NCI-H128 (cell line): ENCODE measurements at regions not wholly inside any gene's neighbourhood (a gene's known extent, or its start where the extent isn't known, plus 50 kb on each side); places are given as distances from the start of the nearest gene placed in this dataset.
"Not testable (repeated sequence)": the region's sequence is repeated elsewhere in the genome, so short reads cannot be mapped to it uniquely, and the experiment has no call there.

Experiments used
- DNase-seq: peaks from one replicate; lab custom pipeline; 2025; ENCODE audit not compliant: unreplicated experiment; lab: John Stamatoyannopoulos, UW

DNA sequence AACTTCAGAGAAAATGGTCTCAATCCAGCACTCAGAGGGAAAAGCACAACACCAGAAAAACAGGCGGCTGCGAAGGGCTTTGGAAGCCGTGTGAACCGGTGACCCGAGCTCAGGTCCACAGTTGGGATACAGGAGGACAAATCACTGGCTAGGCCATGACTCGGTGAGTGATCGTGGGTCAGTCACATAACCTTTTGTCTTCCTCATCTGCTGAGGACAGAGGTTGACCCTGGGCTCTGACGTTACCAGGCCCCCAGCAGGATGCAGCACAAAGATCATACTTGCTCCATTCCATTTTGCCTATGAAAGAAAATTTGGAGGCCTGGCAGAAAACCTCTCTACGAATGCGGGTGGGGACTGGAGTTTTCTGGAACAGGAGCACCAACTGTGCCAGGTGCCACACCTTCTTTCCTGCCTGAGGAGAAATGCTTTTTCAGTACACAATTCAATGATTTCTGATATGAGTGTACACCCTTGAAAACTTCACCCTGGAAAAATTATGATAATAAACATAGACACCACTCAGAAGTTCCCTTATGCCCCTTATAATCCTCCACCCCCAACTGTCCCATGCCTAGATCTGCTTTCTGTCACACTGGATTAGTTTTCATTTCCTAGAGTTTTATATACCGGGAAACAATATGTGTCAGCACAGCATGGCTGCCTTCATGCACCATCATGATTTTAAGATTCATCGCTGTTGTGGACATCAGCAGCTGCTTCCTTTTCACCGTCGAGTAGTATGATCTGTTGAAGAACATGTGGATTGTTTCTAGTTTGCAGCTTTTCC lies 85.3 kb upstream of the RALGAPA2 start:
- no peak for DNase-seq

GRCh38 chr20:20796766-20797440 lies 84.5 kb upstream of the RALGAPA2 start:
- DNase-seq = no peak

- DNase-seq = no peak
Measured at GRCh38 chr20:20795721-20796120, 83.3 kb upstream of the RALGAPA2 start.

GRCh38 chr20:20795119-20795518 lies 82.7 kb upstream of the RALGAPA2 start:
- DNase-seq = no peak

- no peak for DNase-seq
Measured at GRCh38 chr20:20793591-20793990, 81.1 kb upstream of the RALGAPA2 start.

DNA sequence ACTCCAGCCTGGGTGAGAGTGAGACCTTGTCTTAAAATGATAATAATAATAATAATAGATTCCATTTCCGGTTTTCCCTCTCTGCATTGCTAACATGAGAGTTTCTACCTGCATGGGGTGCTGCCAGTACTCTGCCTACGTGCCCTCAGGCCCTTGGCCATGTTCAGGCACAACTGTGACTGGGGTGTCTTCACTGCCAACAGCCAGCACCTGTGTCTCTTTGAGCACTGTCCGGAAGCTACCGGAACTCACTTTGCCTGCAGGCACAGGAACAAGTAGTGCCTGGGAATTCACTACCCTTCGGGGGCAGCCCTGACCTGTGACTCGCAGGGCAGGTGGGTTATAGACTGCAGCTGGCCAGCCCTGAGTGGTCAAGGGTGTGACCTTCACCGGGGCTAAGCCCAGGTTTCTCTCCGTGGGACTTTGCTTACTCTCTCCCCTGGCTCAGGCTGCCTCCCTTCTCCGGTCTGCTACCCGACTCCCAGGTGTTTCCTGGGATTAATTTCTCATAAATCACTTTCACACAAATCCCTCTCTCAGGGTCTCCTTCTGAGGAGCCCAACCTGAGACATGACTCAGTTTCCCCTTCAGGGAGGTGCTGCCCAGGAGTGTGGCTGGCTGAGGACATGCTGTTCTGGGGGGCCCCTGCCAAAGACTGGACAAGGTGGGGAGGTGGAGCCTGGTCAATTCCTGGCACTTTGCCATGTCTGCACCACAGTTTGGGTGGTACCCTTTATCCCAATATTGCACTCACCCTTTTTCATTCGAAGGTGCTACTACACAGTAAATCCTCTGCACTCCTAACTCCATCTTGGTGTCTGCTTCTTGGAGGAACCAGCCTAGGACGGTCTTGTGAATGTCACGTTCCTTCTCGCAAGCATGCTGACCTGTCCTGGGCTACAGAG lies 79.5 kb upstream of the RALGAPA2 start:
- DNase-seq = no peak

GRCh38 chr20:20788308-20788707 lies 75.9 kb upstream of the RALGAPA2 start:
- no peak for DNase-seq

DNA sequence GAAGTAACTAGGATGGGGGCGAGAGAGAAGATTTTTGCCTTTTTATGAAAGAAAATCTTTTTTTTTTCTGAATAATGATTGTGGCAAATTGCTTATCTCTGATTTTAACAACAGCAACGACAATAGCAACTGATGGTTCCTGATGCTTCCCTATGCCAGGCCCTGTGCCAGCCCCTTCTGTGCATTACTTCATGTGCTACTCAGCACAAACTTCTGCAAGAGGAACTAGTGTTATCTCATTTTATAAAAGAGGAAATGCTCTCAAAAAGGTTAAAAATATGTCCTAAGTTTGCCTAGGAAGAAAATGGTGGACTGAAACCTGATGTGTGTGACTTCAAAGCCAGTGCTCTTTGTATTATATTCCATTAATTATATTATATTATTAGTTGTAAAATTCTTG lies 74.0 kb upstream of the RALGAPA2 start:
- no peak for DNase-seq

- DNase-seq = no peak
Measured at GRCh38 chr20:20785226-20785625, 72.8 kb upstream of the RALGAPA2 start.

GRCh38 chr20:20784450-20784849 lies 72.0 kb upstream of the RALGAPA2 start:
- not testable (repeated sequence) for DNase-seq

DNA sequence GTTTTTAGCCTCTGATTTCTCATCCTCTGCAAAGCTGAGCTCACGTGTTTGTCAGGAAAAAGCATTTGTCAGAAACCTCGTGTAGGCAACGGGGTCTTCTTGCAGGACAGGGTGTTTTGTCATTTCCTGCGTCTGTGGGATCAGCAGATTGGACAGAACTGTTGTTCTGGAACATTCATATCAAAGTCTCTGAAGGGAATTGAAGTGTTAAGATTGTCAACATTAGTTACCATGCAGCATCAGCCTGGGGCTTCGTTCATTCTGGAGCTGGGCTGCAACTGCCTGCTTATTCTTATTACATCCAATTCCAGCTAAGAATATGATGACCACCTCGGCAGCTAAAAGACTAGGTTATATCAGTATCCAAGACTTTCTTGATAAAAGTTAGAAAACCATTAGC lies 71.0 kb upstream of the RALGAPA2 start:
- no peak for DNase-seq

DNA sequence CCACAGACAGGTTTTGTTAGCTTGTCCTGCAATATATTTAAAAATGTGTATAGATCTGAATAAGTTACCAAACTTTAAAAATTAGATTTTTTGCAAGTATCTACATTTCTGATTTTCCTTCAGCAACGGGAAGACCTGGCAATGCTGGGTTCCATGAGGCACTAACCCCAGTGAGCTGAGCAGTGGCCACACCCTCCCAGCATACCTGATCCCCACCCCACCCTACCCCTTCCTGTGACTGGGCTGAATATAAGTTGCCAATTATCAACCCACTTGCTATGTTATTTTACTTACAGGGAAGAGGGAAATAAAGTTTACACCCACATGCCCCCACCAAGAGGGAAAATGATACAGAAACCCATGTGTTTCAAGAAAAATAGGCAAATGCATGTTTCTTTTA lies 70.3 kb upstream of the RALGAPA2 start:
- no peak for DNase-seq

DNA sequence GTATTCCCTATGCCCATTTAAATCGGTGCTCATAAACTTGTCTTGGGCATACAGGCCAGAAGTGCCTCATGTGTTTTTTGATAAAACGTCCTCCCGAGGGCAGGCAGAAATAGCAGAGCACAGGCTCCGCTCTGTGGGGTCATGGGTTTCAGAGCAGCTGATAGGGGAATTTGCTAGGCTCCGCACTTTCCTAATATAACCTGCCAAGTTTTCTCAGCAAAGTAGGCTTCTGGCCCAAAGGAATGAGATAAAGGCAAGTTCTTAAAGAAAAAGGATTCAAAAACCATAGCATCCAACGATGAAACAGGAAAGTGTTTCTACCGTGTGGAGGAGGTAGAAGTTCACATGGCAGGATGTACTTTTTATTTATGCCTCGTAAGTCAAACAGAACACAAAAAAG lies 69.8 kb upstream of the RALGAPA2 start:
- DNase-seq = no peak

- DNase-seq = no peak
Measured at GRCh38 chr20:20781029-20781428, 68.6 kb upstream of the RALGAPA2 start.

DNA sequence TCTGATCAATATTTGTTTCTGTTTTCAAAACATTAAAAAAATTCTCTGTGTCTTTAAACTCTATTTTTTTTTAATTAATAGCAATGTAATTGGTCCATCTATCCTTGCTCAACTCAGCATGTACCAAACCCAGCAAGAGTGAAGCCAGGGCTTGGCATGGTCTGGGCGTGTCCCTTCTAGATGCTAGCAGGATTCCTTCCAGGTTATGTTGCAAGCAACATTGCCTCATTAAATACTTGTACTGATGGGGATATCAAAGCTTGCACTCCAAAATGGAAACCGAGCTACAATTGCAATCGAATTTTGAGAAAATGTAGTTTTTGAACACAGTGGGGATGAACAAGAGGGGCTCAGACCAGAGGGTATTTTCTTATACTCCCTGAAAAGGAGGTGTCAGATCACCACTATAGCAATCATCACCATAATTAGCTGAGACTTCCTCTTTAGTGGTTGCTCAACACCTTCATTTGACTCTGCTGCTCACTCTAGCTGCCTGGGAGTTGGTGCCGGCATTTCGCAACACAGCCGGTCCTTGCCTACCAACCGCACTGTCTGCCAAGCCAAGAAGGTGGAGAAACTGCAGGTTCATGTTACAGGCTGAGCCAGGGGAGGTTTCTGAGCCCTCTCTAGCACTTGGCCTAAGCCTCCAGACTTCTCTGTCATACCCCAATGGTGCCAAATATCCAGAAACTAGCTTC lies 67.8 kb upstream of the RALGAPA2 start:
- DNase-seq = no peak

DNA sequence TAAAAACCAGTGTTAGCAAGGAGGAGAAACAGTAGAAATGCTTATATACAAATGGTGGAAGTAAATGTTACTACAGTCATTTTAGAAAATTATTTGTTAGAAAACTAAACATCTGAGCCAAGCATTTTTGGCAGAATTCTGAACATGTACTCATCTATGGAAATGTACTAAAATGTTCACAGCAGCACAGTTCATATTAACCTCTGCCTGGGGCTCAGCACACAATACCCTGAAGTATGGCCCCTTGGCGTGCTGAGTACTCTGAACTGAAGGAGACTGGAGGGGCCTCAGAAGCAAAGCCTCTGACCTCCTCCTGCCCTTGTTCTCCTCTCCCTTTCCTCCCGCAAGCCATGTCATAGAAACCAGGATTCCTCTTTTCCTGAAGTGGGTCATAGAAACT lies 66.2 kb upstream of the RALGAPA2 start:
- DNase-seq = no peak

- peak; percentile 24 for DNase-seq
Measured at GRCh38 chr20:20772497-20773085, 60.1 kb upstream of the RALGAPA2 start.

GRCh38 chr20:20768202-20768815 lies 55.9 kb upstream of the RALGAPA2 start:
- DNase-seq = no peak

DNA sequence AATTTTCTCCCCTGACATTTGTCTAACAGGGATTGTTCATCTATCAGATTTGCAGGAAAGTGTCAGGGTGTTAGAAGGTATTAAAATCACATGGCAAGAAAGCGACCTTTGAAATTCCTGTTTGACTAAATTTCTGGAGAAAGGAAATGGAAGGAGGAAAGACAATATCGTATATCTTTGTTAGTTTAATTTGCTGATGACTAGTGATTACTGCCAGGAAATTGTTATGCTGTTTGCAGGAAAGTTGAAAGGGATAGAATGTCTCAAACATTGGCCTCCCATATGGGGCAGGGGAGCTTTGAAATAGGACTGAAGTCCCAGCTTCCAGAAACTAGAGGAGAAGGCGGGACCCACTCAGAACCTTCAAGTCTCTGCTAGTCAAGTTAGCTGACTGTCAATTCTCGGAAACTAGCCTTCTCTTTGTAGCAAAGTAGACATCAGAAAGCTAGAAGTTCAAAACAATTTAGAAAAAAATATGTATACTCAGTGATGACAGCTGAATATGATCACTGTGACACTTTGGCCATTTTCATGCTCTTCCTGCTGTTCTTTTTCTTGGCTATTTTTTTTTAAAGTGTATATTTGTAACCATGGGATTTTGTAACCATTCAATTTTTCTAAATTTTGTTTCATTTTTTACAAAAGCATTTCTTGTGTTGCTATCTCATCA lies 53.4 kb upstream of the RALGAPA2 start:
- no peak for DNase-seq

GRCh38 chr20:20763650-20764049 lies 51.2 kb upstream of the RALGAPA2 start:
- DNase-seq = no peak
